Left ventricle myocardium inferior (tissue), 1 donor: ENCODE measurements at regions not wholly inside any gene's neighbourhood (a gene's known extent, or its start where the extent isn't known, plus 50 kb on each side); places are given as distances from the start of the nearest gene placed in this dataset.

Experiments
- DNase-seq: peaks from one replicate; pipeline ENCODE4 v3.0.0-alpha.2; 2020
- H3K27ac ChIP-seq: fragments of 200-600 bp; replicated peaks from 2 replicates; pipeline ENCODE4 v1.8.0; 2021
- H3K27me3 ChIP-seq: fragments of 200-600 bp; 2 replicates; pipeline ENCODE4 v1.8.0; 2021; ENCODE audit warnings: low read depth
- H3K36me3 ChIP-seq: fragments of 200-600 bp; 2 replicates; pipeline ENCODE4 v1.8.0; 2021
- H3K4me1 ChIP-seq: fragments of 200-600 bp; 2 replicates; pipeline ENCODE4 v1.8.0; 2021
- H3K4me3 ChIP-seq: fragments of 200-600 bp; 2 replicates; pipeline ENCODE4 v1.8.0; 2021; ENCODE audit warnings: mild to moderate bottlenecking, moderate library complexity
- H3K9me3 ChIP-seq: fragments of 200-600 bp; replicated peaks from 2 replicates; pipeline ENCODE4 v1.8.0; 2021
- intact Hi-C: fragments of 100-400 bp; cut with micrococcal nuclease; formaldehyde crosslinking; loops from one replicate; pipeline ENCODE4 v1.11.0; 2022
- TF ChIP-seq, protein P1 (sequence below): fragments of 200-600 bp; IDR thresholded peaks from 2 replicates; pipeline ENCODE4 v1.8.0; 2021; ENCODE audit warnings: antibody characterized with exemption, mild to moderate bottlenecking, borderline replicate concordance
- donor health status: DM: no; HTN: yes; CAD: no; lungs with severe emphysema.

- no peak overlapping the region for H3K27ac ChIP-seq
- TF ChIP-seq, protein P1, sequence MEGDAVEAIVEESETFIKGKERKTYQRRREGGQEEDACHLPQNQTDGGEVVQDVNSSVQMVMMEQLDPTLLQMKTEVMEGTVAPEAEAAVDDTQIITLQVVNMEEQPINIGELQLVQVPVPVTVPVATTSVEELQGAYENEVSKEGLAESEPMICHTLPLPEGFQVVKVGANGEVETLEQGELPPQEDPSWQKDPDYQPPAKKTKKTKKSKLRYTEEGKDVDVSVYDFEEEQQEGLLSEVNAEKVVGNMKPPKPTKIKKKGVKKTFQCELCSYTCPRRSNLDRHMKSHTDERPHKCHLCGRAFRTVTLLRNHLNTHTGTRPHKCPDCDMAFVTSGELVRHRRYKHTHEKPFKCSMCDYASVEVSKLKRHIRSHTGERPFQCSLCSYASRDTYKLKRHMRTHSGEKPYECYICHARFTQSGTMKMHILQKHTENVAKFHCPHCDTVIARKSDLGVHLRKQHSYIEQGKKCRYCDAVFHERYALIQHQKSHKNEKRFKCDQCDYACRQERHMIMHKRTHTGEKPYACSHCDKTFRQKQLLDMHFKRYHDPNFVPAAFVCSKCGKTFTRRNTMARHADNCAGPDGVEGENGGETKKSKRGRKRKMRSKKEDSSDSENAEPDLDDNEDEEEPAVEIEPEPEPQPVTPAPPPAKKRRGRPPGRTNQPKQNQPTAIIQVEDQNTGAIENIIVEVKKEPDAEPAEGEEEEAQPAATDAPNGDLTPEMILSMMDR = no peak
- peaks cover 47% of the 10 kb centered on the region for H3K9me3 ChIP-seq
- H3K27me3 ChIP-seq = no peaks in the 10 kb centered on the region
- no peaks in the 10 kb centered on the region for H3K36me3 ChIP-seq
- intact Hi-C loops = no loop called here
- no peaks in the 10 kb centered on the region for H3K4me1 ChIP-seq
- no peak overlapping the region for H3K4me3 ChIP-seq
- no peak for DNase-seq
Measured at GRCh38 chr4:54988655-54989054, 136.7 kb downstream of the KDR start.

DNA sequence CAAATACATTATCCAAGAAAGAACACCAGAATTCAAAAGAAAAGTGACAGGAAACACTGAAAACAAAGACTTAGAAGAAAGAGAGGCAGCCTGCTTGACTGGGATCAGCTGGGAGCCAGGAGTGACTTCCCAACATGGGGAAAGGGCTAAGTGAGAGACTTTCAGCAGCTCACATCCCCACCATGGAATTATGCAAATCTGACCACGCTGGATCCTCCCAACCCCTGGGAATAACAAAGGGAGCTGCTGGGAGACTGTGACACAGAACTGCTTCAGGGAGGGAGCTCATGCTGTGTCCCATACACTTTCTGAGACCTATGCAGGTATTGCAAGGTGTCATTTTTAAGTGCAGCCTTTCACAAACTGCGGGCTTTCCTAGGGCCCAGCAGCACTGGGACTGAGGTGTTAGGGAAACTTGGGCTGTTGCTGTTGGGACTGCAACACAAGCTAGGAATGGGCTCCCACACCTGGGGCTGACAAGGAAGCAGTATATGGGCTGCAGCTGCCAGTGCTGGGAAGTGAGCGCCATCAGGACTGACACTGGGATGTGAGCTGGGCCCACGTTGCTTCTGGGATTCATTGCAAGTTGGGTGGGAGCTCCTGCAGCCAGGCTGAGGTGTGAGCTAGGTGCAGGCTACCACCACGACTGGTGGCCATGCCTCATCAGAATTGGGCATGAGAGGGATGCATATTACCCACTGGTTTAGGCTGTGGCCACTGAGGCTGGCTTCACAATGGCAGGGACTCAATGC lies 139.1 kb downstream of the KDR start:
- peaks cover 41% of the 10 kb centered on the region for H3K9me3 ChIP-seq
- TF ChIP-seq, protein P1 = no peak
- no peak for DNase-seq
- intact Hi-C loops = no loop called here
- H3K4me1 ChIP-seq = no peaks in the 10 kb centered on the region
- no peak overlapping the region for H3K4me3 ChIP-seq
- H3K27ac ChIP-seq = no peak overlapping the region
- H3K36me3 ChIP-seq = no peaks in the 10 kb centered on the region
- H3K27me3 ChIP-seq = no peaks in the 10 kb centered on the region

GRCh38 chr4:54976682-54977081 lies 148.7 kb downstream of the KDR start:
- Histone ChIP-seq H3K27me3 (peaks cover 9% of the 10 kb centered on the region), H3K4me1 (no peaks in the 10 kb centered on the region), H3K4me3 (no peak overlapping the region), H3K27ac (no peak overlapping the region), H3K9me3 (peaks cover 16% of the 10 kb centered on the region), H3K36me3 (no peaks in the 10 kb centered on the region)
- intact Hi-C loops = loop anchor here (10.0 kb wide), 1 partner anchor 348 kb away; no protein-coding TSS in a partner anchor
- TF ChIP-seq, protein P1 = no peak
- DNase-seq = no peak

- TF ChIP-seq, protein P1 = no peak
- Histone ChIP-seq H3K27me3 (peaks cover 9% of the 10 kb centered on the region), H3K36me3 (no peaks in the 10 kb centered on the region), H3K27ac (no peak overlapping the region), H3K4me3 (no peak overlapping the region), H3K4me1 (no peaks in the 10 kb centered on the region), H3K9me3 (peaks cover 16% of the 10 kb centered on the region)
- DNase-seq = no peak
- intact Hi-C loops = loop anchor here (10.0 kb wide), 1 partner anchor 349 kb away; no protein-coding TSS in a partner anchor
Measured at GRCh38 chr4:54976031-54976430, 149.4 kb downstream of the KDR start.

GRCh38 chr4:54973784-54974183 lies 151.6 kb downstream of the KDR start:
- Histone ChIP-seq H3K9me3 (peaks cover under 1% of the 10 kb centered on the region), H3K4me3 (no peak overlapping the region), H3K36me3 (no peaks in the 10 kb centered on the region), H3K27me3 (peaks cover 9% of the 10 kb centered on the region), H3K27ac (no peak overlapping the region), H3K4me1 (no peaks in the 10 kb centered on the region)
- DNase-seq = no peak
- TF ChIP-seq, protein P1 = no peak
- intact Hi-C loops = loop anchor here (10.0 kb wide), 1 partner anchor 351 kb away; no protein-coding TSS in a partner anchor
